NB4 (cell line): ENCODE measurements at regions not wholly inside any gene's neighbourhood (a gene's known extent, or its start where the extent isn't known, plus 50 kb on each side); places are given as distances from the start of the nearest gene placed in this dataset.

Experiments used
- DNase-seq: peaks from one replicate; pipeline ENCODE4 v3.0.0; 2010; ENCODE audit warnings: low read depth
- H3K4me3 ChIP-seq: one replicate; pipeline ENCODE4 v1.5.1; 2011; ENCODE audit warnings: mild to moderate bottlenecking, low read depth, low read length, moderate library complexity
- CTCF ChIP-seq: IDR thresholded peaks from one replicate; pipeline ENCODE4 v1.5.1; 2012; ENCODE audit warnings: low read depth, low read length
- MAX ChIP-seq: IDR thresholded peaks from 2 replicates; pipeline ENCODE4 v1.6.1; 2011; ENCODE audit warnings: low read depth, low read length
- MYC ChIP-seq: IDR thresholded peaks from 2 replicates; pipeline ENCODE4 v1.6.1; 2011; ENCODE audit warnings: low read depth, low read length
- POLR2A ChIP-seq: IDR thresholded peaks from 2 replicates; pipeline ENCODE4 v1.6.1; 2011; ENCODE audit warnings: mild to moderate bottlenecking; ENCODE audit not compliant: insufficient read length; ENCODE audit errors: extremely low read depth

- no peak for TF ChIP-seq CTCF
- no peak for TF ChIP-seq MYC
- TF ChIP-seq MAX = no peak
- TF ChIP-seq POLR2A = no peak
- no peak for DNase-seq
Observed at GRCh38 chr12:45547132-45547531, 182.4 kb upstream of the ARID2 start.

GRCh38 chr12:45547822-45548221, 181.7 kb upstream of the ARID2 start:
- no peak for TF ChIP-seq POLR2A
- peak; percentile 27 for TF ChIP-seq CTCF
- no peak for TF ChIP-seq MYC
- TF ChIP-seq MAX = no peak
- DNase-seq = peak; percentile 38
- H3K4me3 ChIP-seq = no peak overlapping the region

More at GRCh38 chr12:45547132-45547531, 182.4 kb upstream of the ARID2 start:
- H3K4me3 ChIP-seq = no peak overlapping the region

GRCh38 chr12:45548426-45548825, 181.1 kb upstream of the ARID2 start:
- DNase-seq = no peak
- TF ChIP-seq CTCF (no peak), MAX (no peak), MYC (no peak), POLR2A (no peak)

DNA sequence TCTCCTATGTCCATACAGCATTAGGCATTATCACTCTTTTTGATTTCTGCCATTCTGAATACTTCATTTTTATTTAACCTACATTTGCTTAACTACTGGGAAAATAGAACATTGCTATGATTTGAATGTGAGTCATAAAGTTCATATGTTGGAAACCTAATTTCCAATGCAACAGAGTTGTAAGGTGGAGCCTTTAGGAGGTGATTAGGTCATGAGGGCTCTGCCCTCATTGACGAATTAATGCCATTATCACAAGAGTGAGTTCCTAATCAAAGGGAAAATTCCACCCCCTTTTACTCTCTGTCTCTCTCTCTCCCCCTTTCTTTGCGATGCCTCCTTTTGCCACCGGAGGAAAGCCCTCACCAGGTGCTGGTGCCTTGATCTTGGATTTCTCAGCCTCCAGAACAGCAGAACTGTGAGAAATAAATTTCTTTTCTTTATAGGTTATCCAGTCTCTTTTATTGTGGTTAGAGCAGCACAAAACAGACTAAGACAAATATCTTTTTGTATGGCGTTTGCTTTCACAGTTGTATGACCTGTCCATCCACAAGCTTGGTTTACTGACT, 180.1 kb upstream of the ARID2 start:
- TF ChIP-seq POLR2A (no peak), CTCF (no peak), MYC (no peak), MAX (no peak)
- no peak for DNase-seq
- no peak overlapping the region for H3K4me3 ChIP-seq

More at GRCh38 chr12:45548426-45548825, 181.1 kb upstream of the ARID2 start:
- H3K4me3 ChIP-seq = no peak overlapping the region

DNA sequence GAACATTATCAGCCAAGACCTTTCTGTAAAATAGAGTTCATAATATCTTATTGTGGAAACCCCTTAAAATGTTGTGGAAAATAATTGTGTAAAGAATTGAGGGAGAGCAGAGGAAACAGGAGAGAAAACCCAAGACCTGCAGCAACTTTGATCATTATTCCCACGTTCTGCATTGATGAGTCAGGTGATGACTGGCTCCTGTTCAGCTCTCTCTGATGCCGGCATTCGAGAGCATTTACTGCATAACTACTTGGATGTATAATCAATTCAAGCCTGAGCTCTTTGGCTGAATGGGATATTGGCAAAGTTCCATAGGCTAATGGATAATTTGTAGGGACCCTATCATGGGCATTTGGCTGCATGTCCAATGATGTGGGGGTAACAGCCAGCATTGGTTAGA, 176.3 kb upstream of the ARID2 start:
- no peak for DNase-seq
- TF ChIP-seq CTCF (no peak), MAX (no peak), POLR2A (no peak)

DNA sequence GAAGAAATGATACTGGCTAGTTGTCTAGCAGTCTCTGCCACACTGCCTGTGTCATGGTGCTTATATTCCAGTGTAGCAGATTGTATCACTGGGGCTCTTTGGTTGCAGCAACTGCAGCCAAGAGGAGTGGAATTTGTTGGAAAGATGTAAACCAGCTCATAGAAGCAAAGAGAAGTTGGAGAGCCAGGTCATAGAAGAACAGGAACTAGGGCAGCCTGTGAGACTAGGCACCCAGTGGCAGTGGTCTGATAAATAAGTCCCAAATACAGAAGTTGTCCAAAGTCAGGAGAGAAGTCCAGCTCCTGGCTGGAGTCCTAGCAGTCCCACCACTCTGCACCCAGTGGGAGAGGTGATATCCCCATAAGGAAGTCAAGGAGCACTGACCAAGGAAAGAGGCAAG, 172.5 kb upstream of the ARID2 start:
- peak; percentile 48 for DNase-seq
- H3K4me3 ChIP-seq = no peak overlapping the region
- TF ChIP-seq MYC = no peak
- TF ChIP-seq MAX = no peak

More for the DNA sequence above, 176.3 kb upstream of the ARID2 start:
- H3K4me3 ChIP-seq = no peak overlapping the region
